H9 (cell line): ENCODE measurements at regions not wholly inside any gene's neighbourhood (a gene's known extent, or its start where the extent isn't known, plus 50 kb on each side); places are given as distances from the start of the nearest gene placed in this dataset.

ENCODE experiments used
- DNase-seq: peaks from one replicate; pipeline ENCODE4 v3.0.0-alpha.2; 2017
- H2AFZ ChIP-seq: one replicate; pipeline ENCODE4 v1.6.1; 2013; ENCODE audit warnings: mild to moderate bottlenecking, low read length, control low read depth, moderate library complexity
- H2AK5ac ChIP-seq: 2 replicates; pipeline ENCODE4 v1.6.1; 2013; ENCODE audit warnings: low read length, control low read depth, mixed read lengths; ENCODE audit not compliant: insufficient read length
- H2BK120ac ChIP-seq: one replicate; pipeline ENCODE4 v1.6.1; 2013; ENCODE audit warnings: low read depth, mild to moderate bottlenecking, low read length, control low read depth, inconsistent platforms; ENCODE audit not compliant: poor library complexity, severe bottlenecking
- H2BK12ac ChIP-seq: 2 replicates; pipeline ENCODE4 v1.6.1; 2013; ENCODE audit warnings: low read length, control low read depth, mixed read lengths, low read depth; ENCODE audit not compliant: insufficient read length
- H2BK15ac ChIP-seq: 2 replicates; pipeline ENCODE4 v1.6.1; 2013; ENCODE audit warnings: low read depth, low read length, control low read depth
- H2BK20ac ChIP-seq: one replicate; pipeline ENCODE4 v1.6.1; 2013; ENCODE audit warnings: low read depth, mild to moderate bottlenecking, low read length, control low read depth, inconsistent platforms; ENCODE audit not compliant: poor library complexity, severe bottlenecking
- H2BK5ac ChIP-seq: 2 replicates; pipeline ENCODE4 v1.6.1; 2013; ENCODE audit warnings: low read length, control low read depth, mixed read lengths; ENCODE audit not compliant: insufficient read length
- H3K14ac ChIP-seq: 2 replicates; pipeline ENCODE4 v1.6.1; 2013; ENCODE audit warnings: low read length, control low read depth; ENCODE audit not compliant: insufficient read depth
- H3K18ac ChIP-seq: 2 replicates; pipeline ENCODE4 v1.6.1; 2013; ENCODE audit warnings: low read depth, mild to moderate bottlenecking, mixed read lengths, low read length, control low read depth; ENCODE audit not compliant: insufficient read length
- H3K23ac ChIP-seq: 2 replicates; pipeline ENCODE4 v1.6.1; 2013; ENCODE audit warnings: low read length, control low read depth, mixed read lengths, low read depth; ENCODE audit not compliant: insufficient read length
- H3K23me2 ChIP-seq: 2 replicates; pipeline ENCODE4 v1.6.1; 2013; ENCODE audit warnings: low read depth, mild to moderate bottlenecking, mixed read lengths, low read length, control low read depth; ENCODE audit not compliant: insufficient read length, poor library complexity, severe bottlenecking
- H3K27ac ChIP-seq: 2 replicates; pipeline ENCODE4 v1.5.1; 2013; ENCODE audit warnings: low read length, control low read depth, mixed read lengths, low read depth; ENCODE audit not compliant: insufficient read length
- H3K27me3 ChIP-seq: 2 replicates; pipeline ENCODE4 v1.6.1; 2013; ENCODE audit warnings: low read length, control low read depth, inconsistent platforms; ENCODE audit not compliant: insufficient read depth
- H3K4ac ChIP-seq: 2 replicates; pipeline ENCODE4 v1.6.1; 2013; ENCODE audit warnings: low read depth, mild to moderate bottlenecking, control low read depth, inconsistent platforms, low read length, moderate library complexity
- H3K4me1 ChIP-seq: 2 replicates; pipeline ENCODE4 v1.6.1; 2013; ENCODE audit warnings: low read length, control low read depth, inconsistent platforms; ENCODE audit not compliant: insufficient read depth
- H3K4me2 ChIP-seq: 2 replicates; pipeline ENCODE4 v1.6.1; 2013; ENCODE audit warnings: low read length, control low read depth, mixed read lengths; ENCODE audit not compliant: insufficient read length, insufficient read depth
- H3K56ac ChIP-seq: 2 replicates; pipeline ENCODE4 v1.6.1; 2013; ENCODE audit warnings: low read depth, mild to moderate bottlenecking, mixed read lengths, low read length, control low read depth; ENCODE audit not compliant: insufficient read length
- H3K79me1 ChIP-seq: 2 replicates; pipeline ENCODE4 v1.6.1; 2013; ENCODE audit warnings: low read depth, mild to moderate bottlenecking, moderate library complexity, low read length, control low read depth, inconsistent platforms; ENCODE audit not compliant: insufficient read depth, poor library complexity, severe bottlenecking
- H3K79me2 ChIP-seq: 2 replicates; pipeline ENCODE4 v1.6.1; 2013; ENCODE audit warnings: low read length, control low read depth, inconsistent platforms; ENCODE audit not compliant: insufficient read depth
- H3K9ac ChIP-seq: 2 replicates; pipeline ENCODE4 v1.6.1; 2013; ENCODE audit warnings: low read length, control low read depth, mixed read lengths; ENCODE audit not compliant: insufficient read length; ENCODE audit errors: extremely low read depth
- H3K9me3 ChIP-seq: one replicate; pipeline ENCODE4 v1.6.1; 2013; ENCODE audit warnings: low read depth, low read length, inconsistent platforms; ENCODE audit not compliant: control insufficient read depth
- H3T11ph ChIP-seq: one replicate; pipeline ENCODE4 v1.6.1; 2013; ENCODE audit warnings: mild to moderate bottlenecking, low read length, control low read depth, inconsistent platforms
- H4K20me1 ChIP-seq: one replicate; pipeline ENCODE4 v1.6.1; 2013; ENCODE audit not compliant: control insufficient read depth, insufficient read length, insufficient read depth
- H4K5ac ChIP-seq: 2 replicates; pipeline ENCODE4 v1.6.1; 2013; ENCODE audit warnings: low read depth, mild to moderate bottlenecking, mixed read lengths, low read length, control low read depth; ENCODE audit not compliant: insufficient read length
- H4K8ac ChIP-seq: replicated peaks from 2 replicates; pipeline ENCODE4 v1.6.1; 2013; ENCODE audit warnings: low read length, control low read depth, mixed read lengths, low read depth; ENCODE audit not compliant: insufficient read length
- H4K91ac ChIP-seq: 2 replicates; pipeline ENCODE4 v1.6.1; 2013; ENCODE audit warnings: low read depth, mild to moderate bottlenecking, moderate library complexity, mixed read lengths, low read length, control low read depth; ENCODE audit not compliant: insufficient read length
- H3K27ac Mint-ChIP-seq, 3 experiments: 2 replicates in 2 of 3; 3 replicates in 1 of 3; pipeline ENCODE4 v1.8.0; 2020 to 2021; ENCODE audit warnings: mixed read lengths in 3 of 3, mild to moderate bottlenecking in 1 of 3, moderate library complexity in 1 of 3
- H3K27me3 Mint-ChIP-seq: 2 replicates; pipeline ENCODE4 v1.8.0; 2021; ENCODE audit warnings: low read depth, mild to moderate bottlenecking, moderate library complexity, mixed read lengths
- H3K36me3 Mint-ChIP-seq, 3 experiments: 2 replicates in 2 of 3; 3 replicates in 1 of 3; pipeline ENCODE4 v1.8.0; 2020 to 2021; ENCODE audit warnings: low read depth in 3 of 3, mixed read lengths in 3 of 3; ENCODE audit not compliant: insufficient read depth in 1 of 3
- H3K4me1 Mint-ChIP-seq, 2 experiments: 2 replicates each; pipeline ENCODE4 v1.8.0; 2020; ENCODE audit warnings: mixed read lengths in 2 of 2
- H3K4me3 Mint-ChIP-seq, 2 experiments: 2 replicates in 1 of 2; 3 replicates in 1 of 2; pipeline ENCODE4 v1.8.0; 2020 to 2021; ENCODE audit warnings: mild to moderate bottlenecking in 2 of 2, mixed read lengths in 2 of 2, moderate library complexity in 1 of 2
- H3K9me3 Mint-ChIP-seq, 2 experiments: 2 replicates in 1 of 2; 3 replicates in 1 of 2; pipeline ENCODE4 v1.8.0; 2020; ENCODE audit warnings: mild to moderate bottlenecking in 2 of 2, mixed read lengths in 2 of 2, moderate library complexity in 1 of 2
- WGBS: extraction: QIAGEN DNeasy Blood & Tissue Kit; methylation state at CpG from one replicate; pipeline ENCODE4 v1.1.7; 2013; ENCODE audit warnings: missing lambda C conversion rate, low lambda C conversion rate, mixed read lengths; ENCODE audit not compliant: insufficient read length; ENCODE audit errors: extremely low coverage; 5-methylcytosine and 5-hydroxymethylcytosine counted together
- TF ChIP-seq, protein P1 (sequence below): fragments of 200-600 bp; sonication (generic); conservative IDR thresholded peaks from 3 replicates; pipeline ENCODE4 v1.8.0; 2021; ENCODE audit warnings: antibody characterized with exemption, mild to moderate bottlenecking

DNA sequence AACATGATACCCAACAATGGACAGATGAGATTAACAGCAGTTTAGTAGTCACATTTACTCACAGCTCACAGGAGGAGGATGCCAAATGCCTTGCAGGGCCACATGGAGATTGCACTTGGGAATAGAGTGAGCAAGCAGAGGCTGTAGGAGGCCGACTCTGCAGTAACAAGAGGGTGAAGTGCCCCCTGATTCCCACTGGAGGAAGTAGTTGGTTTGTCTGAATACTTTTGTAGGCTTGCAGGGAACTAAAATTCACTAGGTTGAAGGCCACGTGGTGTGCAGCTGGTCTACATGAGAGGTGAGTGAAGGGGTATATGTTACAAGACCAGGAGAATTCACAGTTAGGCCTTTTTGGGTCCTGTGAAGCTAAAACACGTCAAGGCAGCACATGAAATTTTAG, 419.3 kb upstream of the TNP1 start:
- Histone ChIP-seq H3K27me3 (peaks cover 27% of the 10 kb centered on the region), H3K79me2 (no peaks in the 10 kb centered on the region), H3K4ac (no peak overlapping the region), H2AFZ (no peak overlapping the region), H4K91ac (no peak overlapping the region), H3K23ac (no peak overlapping the region), H2AK5ac (no peak overlapping the region), H2BK20ac (no peak overlapping the region), H3K9ac (no peak overlapping the region), H3K18ac (no peak overlapping the region), H2BK15ac (no peak overlapping the region), H3K14ac (no peak overlapping the region), H4K20me1 (no peaks in the 10 kb centered on the region), H3T11ph (no peak overlapping the region), H2BK5ac (no peak overlapping the region), H3K4me2 (no peak overlapping the region), H3K9me3 (no peaks in the 10 kb centered on the region), H4K8ac (no peak overlapping the region), H3K56ac (no peak overlapping the region), H3K79me1 (no peaks in the 10 kb centered on the region), H4K5ac (no peak overlapping the region), H2BK120ac (no peak overlapping the region), H3K4me1 (no peaks in the 10 kb centered on the region), H3K23me2 (no peaks in the 10 kb centered on the region), H2BK12ac (no peak overlapping the region), H3K27ac (no peak overlapping the region)
- TF ChIP-seq, protein P1, sequence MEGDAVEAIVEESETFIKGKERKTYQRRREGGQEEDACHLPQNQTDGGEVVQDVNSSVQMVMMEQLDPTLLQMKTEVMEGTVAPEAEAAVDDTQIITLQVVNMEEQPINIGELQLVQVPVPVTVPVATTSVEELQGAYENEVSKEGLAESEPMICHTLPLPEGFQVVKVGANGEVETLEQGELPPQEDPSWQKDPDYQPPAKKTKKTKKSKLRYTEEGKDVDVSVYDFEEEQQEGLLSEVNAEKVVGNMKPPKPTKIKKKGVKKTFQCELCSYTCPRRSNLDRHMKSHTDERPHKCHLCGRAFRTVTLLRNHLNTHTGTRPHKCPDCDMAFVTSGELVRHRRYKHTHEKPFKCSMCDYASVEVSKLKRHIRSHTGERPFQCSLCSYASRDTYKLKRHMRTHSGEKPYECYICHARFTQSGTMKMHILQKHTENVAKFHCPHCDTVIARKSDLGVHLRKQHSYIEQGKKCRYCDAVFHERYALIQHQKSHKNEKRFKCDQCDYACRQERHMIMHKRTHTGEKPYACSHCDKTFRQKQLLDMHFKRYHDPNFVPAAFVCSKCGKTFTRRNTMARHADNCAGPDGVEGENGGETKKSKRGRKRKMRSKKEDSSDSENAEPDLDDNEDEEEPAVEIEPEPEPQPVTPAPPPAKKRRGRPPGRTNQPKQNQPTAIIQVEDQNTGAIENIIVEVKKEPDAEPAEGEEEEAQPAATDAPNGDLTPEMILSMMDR = no peak
- DNase-seq = no peak
- peaks cover 100% of the 10 kb centered on the region for H3K27me3 Mint-ChIP-seq
- WGBS = no CpG with 5 or more reads among the region's 3 CpGs
- no peak overlapping the region for H3K4me3 Mint-ChIP-seq
- H3K36me3 Mint-ChIP-seq = no peaks in the 10 kb centered on the region; a peak in 1 of 7 replicates
- no peaks in the 10 kb centered on the region for H3K9me3 Mint-ChIP-seq
- peaks cover 0 to 4% of the 10 kb centered on the region in 2 experiments; a peak in 2 of 4 replicates for H3K4me1 Mint-ChIP-seq
- H3K27ac Mint-ChIP-seq = no peak overlapping the region; a peak in 1 of 7 replicates
